Endometrial microvascular endothelial cells (primary cell): ENCODE measurements at regions not wholly inside any gene's neighbourhood (a gene's known extent, or its start where the extent isn't known, plus 50 kb on each side); places are given as distances from the start of the nearest gene placed in this dataset.

Experiments
- in situ Hi-C: cut with HindIII; loops from 2 replicates; pipeline ENCODE4 v1.10.0; 2017; ENCODE audit warnings: low sequenced_read_pairs, low pct_unique_long_range_greater_than_20kb; ENCODE audit errors: inconsistent ontology term

DNA sequence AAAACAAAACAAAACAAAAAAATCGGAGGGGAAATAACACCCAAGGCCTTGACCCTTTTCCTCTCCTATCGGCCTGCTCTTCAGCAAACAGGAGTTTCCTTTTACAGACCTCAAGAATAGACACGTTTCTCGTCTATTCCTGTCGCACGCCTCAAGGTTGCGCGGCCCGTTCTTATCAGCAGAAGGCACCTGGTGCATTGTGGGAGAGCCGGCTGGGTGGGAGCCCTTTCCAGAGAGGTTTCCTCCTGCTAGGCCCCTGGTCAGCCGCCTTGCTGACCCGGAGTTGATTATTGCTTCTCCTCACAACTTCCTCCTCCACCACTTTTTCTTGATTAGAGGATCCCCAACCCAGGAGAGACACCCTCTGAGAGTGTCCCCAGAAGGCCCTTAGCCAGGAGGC is 497.3 kb downstream of the MIAT start:
- in situ Hi-C loops, result no loop called here

DNA sequence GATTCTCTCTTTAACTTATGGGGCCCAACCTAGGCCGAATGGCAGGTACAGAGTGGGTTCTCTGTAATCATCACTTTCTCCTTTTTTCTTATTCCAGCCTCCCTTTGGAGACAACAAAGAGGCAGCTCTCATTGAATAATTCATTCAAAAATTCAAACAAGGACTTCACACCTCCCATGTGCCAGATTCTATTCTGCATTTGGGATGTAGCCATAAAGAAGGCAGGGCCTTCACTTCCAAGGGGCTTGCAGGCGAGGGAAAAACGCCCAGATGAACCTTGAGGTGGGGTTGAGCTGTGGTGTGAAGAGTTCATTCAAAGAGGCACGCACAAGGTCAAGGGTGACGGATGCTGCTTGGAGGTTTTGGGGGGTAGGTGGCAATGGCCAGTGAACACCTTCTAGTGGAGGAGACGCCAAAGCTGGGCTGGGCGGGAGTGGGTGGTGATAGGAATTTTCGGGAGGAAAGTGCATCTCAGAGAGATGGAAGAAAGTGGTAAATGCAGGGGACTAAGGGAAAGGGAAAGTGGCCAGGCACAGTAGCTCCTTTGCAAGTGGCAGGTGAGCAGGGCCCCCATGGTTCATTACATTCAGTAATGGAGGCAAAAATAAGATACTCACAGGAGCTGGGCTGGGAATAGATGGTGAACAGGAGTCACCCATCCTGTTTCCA is 499.6 kb downstream of the MIAT start:
- in situ Hi-C loops, result no loop called here

DNA sequence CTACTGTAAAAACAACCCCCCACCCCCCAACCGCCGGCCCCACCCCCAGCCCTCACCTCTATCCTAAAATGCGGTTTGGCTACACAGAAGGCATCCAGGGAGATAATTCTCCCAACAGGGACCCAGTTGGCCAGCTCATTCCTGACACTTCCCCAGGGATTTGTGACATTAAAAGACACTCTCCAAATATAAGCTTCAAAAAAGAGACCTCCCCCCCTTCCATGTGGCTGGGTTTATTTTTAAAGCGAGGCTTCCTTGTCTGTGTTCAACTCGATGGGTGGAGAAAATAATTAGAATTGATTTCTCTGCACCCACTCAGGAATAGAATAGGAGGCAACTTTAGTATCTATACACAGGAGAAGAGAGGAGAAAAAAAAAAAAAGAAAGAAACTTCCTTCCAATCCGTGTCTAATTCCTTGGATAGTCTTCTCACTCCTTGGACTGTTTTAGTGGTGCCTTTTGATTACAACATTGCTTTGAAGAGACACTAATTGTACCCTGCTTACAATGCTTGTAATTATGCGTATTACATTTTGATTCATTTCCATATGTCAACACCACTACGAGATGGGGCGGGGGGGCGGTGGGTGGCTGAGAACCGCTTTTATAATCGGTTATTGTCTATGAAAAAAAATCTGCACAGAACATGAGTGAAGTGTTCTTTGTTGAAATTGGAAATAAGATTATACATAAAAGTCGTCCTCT is 500.4 kb downstream of the MIAT start:
- in situ Hi-C loops, result no loop called here

DNA sequence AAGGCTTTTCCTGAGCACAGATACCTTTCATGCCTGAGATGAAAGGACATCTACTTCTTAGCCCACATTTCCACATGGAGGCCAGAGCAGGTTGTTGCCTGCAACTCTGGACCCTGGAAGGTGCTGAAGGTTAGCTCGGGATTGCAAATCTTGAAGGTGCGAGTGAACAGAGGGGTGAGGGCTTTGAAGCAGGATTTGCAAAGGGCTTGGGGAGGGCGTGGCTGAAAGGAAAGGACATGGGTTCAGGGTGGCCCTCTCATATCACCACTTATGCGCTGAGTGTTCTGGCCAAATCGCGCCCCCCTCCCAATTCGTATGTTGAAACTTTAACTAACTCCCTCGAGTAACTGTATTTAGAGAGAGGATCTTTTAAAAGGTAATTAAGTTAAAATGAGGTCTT is 501.6 kb downstream of the MIAT start:
- in situ Hi-C loops, result no loop called here

DNA sequence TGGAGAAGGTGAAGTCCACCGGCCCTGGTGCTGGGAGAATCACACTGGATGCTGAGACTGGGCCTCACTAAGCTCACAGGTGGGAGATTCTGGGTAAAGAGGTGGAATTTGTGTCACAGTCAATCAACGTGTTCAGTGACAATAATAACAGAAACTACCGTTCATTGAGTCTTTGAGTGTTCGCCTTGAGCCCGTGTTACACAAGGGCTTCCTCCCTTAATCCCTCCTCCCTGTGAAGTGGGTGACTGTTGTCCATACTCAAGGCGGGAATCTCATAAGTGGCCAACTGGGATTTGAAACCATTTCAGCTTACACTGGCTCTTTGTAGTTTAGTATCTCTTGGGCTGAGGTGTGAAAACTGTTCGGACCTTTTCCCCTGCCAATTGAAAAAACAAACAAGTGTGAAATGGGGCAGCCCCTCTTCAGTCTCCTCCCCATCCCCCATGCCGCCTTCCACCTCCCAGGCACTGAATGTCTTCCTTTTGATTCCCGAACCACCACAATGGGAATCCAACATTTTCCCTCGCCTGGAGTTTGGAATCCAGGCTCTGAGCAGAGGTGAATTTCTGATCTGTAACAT is 502.4 kb downstream of the MIAT start:
- in situ Hi-C loops, result no loop called here

DNA sequence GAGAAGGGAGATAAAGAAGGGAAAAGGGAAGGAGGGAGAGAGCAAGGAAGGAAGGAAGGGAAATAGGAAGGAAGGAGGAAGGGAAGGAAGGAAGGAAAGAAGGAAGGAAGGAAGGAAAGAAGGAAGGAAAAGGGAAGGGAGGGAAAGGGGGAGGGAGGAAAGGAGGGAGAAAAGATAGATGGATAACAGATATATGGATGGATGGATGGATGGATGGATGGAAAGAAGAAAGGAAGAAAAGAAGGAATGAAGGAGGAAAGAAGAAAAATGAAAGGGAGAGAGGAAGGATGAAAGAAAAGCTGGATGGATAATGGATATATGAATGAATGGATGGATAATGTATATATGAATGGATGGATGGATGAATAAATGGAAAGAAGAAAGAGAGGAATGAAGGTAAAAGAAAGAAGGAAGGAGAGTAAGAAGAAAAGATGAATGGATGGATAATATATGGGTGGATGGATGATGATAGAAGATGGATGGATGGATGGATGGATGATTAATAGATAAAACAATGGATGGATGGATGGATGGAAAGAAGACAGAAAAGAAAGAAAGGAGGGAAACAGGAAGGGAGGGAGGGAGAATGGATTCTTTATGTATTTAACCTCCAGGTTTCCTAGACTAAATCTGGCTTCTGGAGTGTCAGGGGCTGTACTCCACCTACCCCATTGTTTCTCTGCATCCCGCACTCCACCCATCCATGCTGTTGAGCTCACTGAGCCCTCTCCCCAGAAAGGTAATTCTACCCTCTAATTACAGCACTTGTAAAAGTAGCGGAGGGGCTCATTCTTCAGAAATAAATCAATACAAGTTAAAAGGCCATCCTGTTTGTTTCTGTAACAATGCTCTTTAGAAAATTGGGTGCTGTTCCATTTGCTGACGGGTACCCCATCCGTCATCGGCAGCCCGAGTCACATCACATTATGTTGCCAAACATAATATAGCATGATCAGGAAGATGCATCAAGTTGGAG is 506.1 kb downstream of the MIAT start:
- in situ Hi-C loops, result no loop called here

DNA sequence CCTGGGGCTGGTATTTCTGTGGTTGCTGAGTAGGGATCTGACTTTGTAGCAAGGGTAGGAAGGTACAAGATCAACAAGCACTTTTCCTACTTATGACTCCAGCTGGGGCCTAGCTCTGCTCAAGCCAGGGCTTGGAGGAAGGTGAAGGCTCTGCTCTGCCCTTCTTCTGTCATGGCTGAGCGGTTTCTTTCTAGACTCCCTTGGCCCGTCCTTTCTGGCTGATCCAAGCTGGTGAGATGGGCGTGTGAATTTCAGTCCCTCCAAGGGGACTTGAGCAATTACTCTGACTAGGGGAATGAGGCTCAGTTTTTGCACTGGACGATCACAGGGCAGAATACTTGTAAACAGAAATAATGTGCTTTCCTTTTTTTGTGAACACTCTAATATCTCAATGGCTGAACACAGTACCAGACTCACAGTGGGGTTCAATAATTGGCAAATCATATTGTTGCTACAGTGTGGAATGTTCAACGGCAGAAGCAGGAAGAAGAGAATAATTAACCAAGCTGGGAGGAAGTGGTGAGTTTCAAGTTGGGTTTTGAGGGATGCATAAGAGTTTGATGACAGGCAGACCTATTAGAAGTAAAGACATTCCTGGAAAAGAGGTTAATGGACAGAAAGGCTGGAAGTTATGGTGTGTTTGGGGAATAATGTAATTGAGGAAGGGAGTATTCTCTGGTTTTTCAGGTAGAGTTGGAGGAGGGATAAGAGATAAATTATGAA is 507.6 kb downstream of the MIAT start:
- in situ Hi-C loops, result no loop called here

DNA sequence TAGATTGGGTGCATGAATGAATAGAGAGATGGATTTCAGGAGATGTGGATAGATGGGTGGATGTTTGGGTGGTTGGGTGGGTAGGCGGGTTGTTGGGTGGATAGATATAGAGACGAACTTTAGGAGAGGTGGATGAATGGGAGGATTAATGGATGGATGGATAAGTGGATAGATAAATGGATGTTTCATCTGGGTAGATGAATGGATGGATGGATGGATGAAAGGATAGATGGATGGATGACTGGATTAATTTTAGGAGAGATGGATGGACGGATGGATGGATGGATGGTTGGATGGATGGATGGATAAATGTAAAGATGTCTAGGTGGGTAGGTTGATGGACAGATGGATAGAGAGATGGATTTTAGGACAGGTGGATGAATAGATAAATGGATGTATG is 511.3 kb downstream of the MIAT start:
- in situ Hi-C loops, result no loop called here

DNA sequence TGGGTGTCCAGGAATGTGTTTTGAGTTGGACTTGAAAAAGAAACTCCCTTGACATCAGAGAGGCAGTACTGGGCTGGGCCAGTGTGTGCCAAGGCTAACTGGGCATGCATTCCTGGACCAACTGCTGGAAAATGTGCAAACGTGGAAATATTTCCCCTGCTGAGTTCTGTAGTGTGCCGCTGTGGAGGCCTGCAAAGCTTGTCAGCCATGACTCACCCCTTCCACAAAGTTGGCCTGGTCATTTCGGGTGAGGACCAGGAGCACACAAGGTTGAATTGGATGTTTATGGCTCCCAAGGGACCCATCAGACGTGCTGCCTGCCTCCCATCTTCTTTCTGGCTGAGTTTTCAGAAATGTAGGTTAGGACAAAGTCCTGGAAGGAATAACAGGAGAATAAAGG is 513.1 kb downstream of the MIAT start:
- in situ Hi-C loops, result no loop called here

DNA sequence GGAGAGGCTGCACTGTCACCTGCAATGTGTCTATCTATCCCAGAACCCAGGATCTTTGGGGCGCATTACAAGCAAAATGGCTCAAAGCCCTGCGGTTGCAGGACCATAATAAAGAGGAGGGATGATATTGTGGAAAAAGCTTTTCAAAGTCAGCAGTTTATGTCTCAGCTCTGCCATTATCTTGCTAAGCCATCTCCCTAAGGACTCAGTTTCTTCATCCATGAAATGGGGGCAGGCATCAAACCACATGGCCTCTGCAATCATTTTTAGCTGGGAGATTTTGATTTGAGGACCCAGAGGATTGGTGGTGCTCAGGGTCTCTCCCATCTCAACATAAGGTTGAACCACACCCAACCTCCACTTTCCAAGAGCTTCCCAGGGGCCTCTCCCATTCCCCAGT is 513.8 kb downstream of the MIAT start:
- in situ Hi-C loops, result no loop called here

DNA sequence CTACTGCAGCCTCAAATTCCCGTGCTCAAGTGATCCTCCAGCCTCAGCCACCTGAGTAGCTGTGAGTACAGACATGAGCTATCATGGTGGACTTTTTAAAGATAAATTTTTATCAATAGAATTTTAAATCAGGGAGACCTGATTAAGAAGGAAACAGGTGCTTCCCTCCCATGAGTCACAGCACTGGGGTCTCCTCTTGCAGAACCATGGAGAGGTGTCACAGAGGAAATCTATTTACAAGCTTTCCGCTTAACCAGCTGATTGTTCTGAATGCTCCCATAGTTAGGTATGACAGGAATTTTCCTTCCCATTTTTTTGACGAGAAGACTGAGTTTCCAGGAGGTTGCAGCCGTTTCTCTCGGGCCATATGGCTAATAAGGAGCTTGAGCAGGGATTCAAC is 516.1 kb downstream of the MIAT start:
- in situ Hi-C loops, result no loop called here

DNA sequence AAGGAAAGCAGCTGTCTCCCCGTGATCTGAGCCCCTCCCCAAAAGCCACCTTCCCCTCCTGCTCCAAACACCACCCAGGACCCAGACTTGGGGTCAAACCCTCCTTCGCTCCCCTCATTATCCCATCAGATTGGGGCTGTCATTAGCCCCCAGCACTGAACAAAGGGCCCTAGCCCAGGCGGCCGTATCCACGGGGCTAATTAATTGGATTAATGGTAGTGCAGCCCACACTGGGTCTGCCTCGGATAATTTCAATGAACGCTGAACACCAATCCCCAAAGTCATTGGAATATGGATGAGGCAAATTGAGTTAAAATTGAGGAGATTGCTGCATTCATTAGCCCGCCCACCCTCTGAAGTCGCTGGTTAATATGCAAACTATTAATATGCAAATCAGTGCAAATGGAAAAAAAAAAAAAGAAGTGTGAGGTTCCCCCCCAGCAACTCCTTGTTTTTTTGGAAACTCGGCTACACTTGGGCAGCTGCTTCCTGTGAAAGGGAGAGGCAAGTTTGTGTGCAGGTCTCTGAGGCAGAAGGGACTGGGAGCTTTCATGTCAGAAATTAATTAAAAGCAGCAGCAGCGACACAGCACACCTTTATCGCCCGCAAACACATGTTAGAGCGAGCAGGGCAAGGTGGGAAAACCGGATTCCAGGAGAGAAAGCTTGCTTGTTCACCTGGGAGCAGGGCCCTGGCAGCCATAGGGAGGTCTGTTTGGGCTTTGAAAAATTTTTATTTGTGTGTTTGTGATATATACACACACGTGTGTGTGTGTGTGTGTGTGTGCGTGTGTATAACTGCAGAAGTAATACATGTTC is 517.8 kb downstream of the MIAT start:
- in situ Hi-C loops, result no loop called here

DNA sequence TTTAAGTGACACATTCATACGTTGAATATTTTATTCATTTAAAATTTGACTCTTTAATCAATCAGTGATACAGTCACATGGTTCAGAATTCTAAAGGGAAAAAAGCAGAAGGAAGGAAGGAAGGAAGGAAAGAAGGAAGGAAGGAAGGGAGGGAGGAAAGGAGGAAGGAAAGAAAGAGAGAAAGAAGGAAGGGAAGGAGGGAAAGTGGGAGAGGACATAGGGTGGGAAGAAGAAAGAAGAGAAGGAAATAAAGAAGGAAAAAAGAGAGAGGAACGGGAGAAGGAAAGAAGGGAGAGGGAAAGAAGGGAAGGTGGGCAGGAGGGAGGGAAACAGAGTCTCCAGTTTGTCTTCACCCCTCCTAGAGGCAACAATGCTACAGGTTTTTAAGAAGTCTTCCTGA is 518.6 kb downstream of the MIAT start:
- in situ Hi-C loops, result no loop called here

DNA sequence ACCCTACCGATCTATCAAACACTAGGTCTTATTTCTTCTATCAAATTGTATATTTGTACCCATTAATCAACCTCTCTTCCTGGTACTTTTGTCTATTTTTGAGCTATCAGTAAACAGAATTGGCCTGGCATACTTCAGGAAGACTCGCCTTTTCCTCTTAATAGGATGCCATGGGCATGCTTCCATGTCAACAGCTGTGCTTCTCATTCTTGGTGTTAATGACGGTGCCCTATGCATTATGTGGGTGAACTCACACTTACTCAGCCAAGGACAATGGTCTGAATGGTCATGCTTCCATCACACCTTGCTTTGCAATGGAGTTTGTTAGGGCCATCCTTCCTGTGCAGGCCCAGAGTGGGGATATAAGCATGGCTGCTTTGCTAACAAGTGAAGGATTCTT is 521.8 kb downstream of the MIAT start:
- in situ Hi-C loops, result no loop called here

DNA sequence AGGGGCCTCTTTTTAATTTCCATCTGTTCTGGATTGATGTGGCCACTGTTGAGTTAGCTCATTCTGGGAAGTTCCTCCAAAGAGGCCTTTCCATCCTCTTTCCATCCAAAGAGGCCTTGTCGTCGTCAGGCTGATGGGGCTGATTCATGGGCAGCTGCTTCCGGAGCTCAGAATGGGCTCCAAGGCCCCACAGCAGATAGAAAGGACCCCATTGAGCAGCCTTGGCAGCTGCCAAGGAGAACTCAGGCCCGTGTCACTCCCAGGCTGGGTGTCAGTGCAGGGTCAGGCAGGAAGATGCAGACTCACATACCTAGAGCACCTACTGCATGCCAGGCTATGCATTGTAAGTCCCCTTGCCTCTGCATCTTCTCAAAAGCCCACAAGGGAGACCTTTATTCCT is 524.1 kb downstream of the MIAT start:
- in situ Hi-C loops, result no loop called here

DNA sequence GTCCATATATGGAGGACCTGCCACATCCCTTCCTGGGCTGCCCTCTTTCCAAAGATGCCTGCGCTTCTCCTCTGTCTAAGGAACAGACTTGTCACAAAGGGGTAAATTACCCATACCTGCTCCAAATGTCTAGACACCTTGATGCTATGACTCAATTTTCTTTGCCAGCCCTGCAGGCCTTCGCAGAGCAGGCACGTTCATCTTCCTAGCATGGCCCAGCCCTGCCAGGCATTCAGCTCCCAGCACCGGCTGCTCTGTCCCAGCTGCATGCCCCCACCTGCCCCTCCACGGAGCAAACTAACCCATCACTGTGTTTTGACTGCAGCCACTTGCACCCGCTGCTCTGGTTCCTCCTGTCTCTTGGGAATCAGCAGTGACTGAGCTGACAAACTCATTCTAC is 526.1 kb downstream of the MIAT start:
- in situ Hi-C loops, result no loop called here

DNA sequence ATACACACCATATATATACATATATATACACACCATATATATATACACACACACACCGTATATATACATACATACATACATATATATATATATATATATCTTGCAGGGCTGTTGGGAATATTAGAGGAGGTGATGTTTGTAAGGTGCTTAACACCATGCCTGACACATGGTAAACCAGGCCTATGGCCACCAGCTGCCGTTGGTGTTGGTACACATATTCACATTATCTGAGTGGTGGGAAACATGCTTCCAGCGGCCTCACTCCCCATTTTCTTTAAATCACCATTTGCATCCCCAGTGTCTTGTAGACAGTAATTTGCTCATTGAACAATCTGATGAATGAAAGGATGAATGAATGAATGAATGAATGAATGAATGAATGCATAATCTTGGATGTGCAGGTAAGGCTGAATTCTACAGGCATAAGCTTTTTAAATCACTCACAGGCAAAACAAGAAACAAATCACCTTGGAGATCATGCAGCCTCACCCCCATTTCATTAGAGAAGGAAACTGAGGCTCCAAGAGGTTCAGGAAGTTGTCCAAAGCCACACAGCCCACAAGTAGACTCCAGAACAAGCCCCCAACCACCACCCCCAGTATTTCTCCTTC is 527.8 kb downstream of the MIAT start:
- in situ Hi-C loops, result no loop called here
